Panc1 (cell line): ENCODE measurements at regions not wholly inside any gene's neighbourhood (a gene's known extent, or its start where the extent isn't known, plus 50 kb on each side); places are given as distances from the start of the nearest gene placed in this dataset.

Experiments used
- ATAC-seq: fragments of 200-7000 bp; cut with Tn5 transposase; 2 replicates; pipeline ENCODE4 v1.9.1; 2020; ENCODE audit warnings: mild to moderate bottlenecking, moderate library complexity
- BruUV-seq: library from RNA; stranded (reverse); fragments of 400-500 nt; replicated peaks from 2 replicates; lab custom pipeline; 2021; lab: Mats Ljungman, UMichigan
- CTCF ChIA-PET: fragments of 300-600 bp; sonication (Branson Sonifier 250); formaldehyde crosslinking; loops from one replicate; lab custom pipeline; 2022; ENCODE audit warnings: antibody characterized with exemption; lab: Charles Lee
- POLR2A ChIA-PET: fragments of 300-600 bp; sonication (Branson Sonifier 250); formaldehyde crosslinking; loops from one replicate; lab custom pipeline; 2022; ENCODE audit warnings: antibody characterized with exemption; lab: Charles Lee
- DNase-seq: peaks from one replicate; pipeline ENCODE4 v3.0.0-alpha.2; 2010; ENCODE audit warnings: low read depth, low spot score
- H3K27ac ChIP-seq: 2 replicates; pipeline ENCODE4 v1.5.1; 2011; ENCODE audit warnings: mild to moderate bottlenecking, low read length, inconsistent platforms
- H3K27me3 ChIP-seq: fragments of 200-500 bp; sonication (Bioruptor generic); 2 replicates; pipeline ENCODE4 v1.6.0; 2014; ENCODE audit warnings: low read length, inconsistent platforms; ENCODE audit not compliant: control insufficient read depth, insufficient read depth
- H3K36me3 ChIP-seq: fragments of 200-500 bp; sonication (Bioruptor generic); 2 replicates; pipeline ENCODE4 v1.5.1; 2014; ENCODE audit warnings: inconsistent platforms, mild to moderate bottlenecking, low read length, moderate library complexity; ENCODE audit not compliant: control insufficient read depth, insufficient read depth
- H3K4me1 ChIP-seq: 2 replicates; pipeline ENCODE4 v1.5.1; 2011; ENCODE audit warnings: inconsistent platforms, mild to moderate bottlenecking, low read length, moderate library complexity; ENCODE audit not compliant: control insufficient read depth, insufficient read depth
- H3K4me3 ChIP-seq, 2 experiments: 2 replicates each; pipeline ENCODE4 v1.5.1; 2011 to 2012; ENCODE audit warnings: low read depth in 2 of 2, low read length in 2 of 2, mild to moderate bottlenecking in 2 of 2, inconsistent platforms in 1 of 2, moderate library complexity in 1 of 2
- H3K9me3 ChIP-seq: fragments of 200-500 bp; sonication (Bioruptor generic); 2 replicates; pipeline ENCODE4 v1.5.1; 2014; ENCODE audit warnings: low read depth, mild to moderate bottlenecking, inconsistent platforms, low read length, moderate library complexity; ENCODE audit not compliant: control insufficient read depth, insufficient read depth
- POLR2AphosphoS5 ChIP-seq: IDR thresholded peaks from 2 replicates; pipeline ENCODE4 v1.6.1; 2012; ENCODE audit warnings: mild to moderate bottlenecking, low read depth, low read length, moderate library complexity
- SIN3A ChIP-seq: IDR thresholded peaks from 2 replicates; pipeline ENCODE4 v1.6.1; 2012; ENCODE audit warnings: low read depth, mild to moderate bottlenecking, low read length, moderate library complexity, borderline replicate concordance; ENCODE audit not compliant: insufficient read depth
- TCF7L2 ChIP-seq: IDR thresholded peaks from 2 replicates; pipeline ENCODE4 v1.6.1; 2011; ENCODE audit warnings: mild to moderate bottlenecking, low read depth, low read length, inconsistent platforms
- in situ Hi-C: cut with HindIII; loops from 2 replicates; pipeline ENCODE4 v1.10.0; 2016; ENCODE audit warnings: low sequenced_read_pairs, low pct_unique_long_range_greater_than_20kb
- intact Hi-C: fragments of 100-400 bp; cut with micrococcal nuclease; formaldehyde crosslinking; loops from one replicate; pipeline ENCODE4 v1.10.0; 2022; ENCODE audit not compliant: unreplicated experiment
- TF ChIP-seq, protein P1 (sequence below), 2 experiments: IDR thresholded peaks; 2 replicates each; pipeline ENCODE4 v1.6.1; 2011 to 2012; ENCODE audit warnings: low read depth in 2 of 2, control low read depth in 1 of 2, low read length in 1 of 2, mild to moderate bottlenecking in 1 of 2, moderate library complexity in 1 of 2; ENCODE audit not compliant: insufficient read depth in 1 of 2
- TF ChIP-seq, protein P2 (sequence below): fragments of 450-650 bp; IDR thresholded peaks from 2 replicates; pipeline ENCODE4 v1.5.1; 2017; ENCODE audit warnings: mild to moderate bottlenecking

DNA sequence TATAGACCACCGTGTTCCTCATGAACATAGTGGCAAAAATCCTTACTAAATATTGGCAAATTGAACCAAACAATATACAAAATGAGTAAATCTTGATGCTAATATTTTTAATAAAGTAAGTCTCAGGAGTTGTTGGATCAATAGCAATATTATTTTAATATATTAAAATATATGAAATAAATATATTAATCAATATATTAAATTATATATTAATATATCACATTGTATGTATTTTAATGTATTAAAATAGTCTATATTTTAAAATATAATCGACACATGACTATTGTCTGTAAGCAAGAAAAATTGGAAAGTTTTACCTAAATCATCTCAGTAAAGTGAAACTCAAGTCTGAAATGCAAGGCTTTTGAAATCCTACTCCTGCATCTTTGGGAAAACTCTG is 78.9 kb upstream of the GJB6 start:
- POLR2A ChIA-PET: no interaction called here
- BruUV-seq: no TSS peak
- DNase-seq (no peak), ATAC-seq (no peak)
- H3K4me1 ChIP-seq: no peaks in the 10 kb centered on the region
- H3K27me3 ChIP-seq: no peaks in the 10 kb centered on the region
- no peaks in the 10 kb centered on the region for H3K36me3 ChIP-seq
- H3K4me3 ChIP-seq: no peak overlapping the region
- intact Hi-C loops: no loop called here
- in situ Hi-C loops: no loop called here
- no peak overlapping the region for H3K27ac ChIP-seq
- CTCF ChIA-PET: no interaction called here
- no peaks in the 10 kb centered on the region; the same call in 1 of the 2 replicates for H3K9me3 ChIP-seq
- TF ChIP-seq SIN3A: no peak
- TF ChIP-seq, protein P1, sequence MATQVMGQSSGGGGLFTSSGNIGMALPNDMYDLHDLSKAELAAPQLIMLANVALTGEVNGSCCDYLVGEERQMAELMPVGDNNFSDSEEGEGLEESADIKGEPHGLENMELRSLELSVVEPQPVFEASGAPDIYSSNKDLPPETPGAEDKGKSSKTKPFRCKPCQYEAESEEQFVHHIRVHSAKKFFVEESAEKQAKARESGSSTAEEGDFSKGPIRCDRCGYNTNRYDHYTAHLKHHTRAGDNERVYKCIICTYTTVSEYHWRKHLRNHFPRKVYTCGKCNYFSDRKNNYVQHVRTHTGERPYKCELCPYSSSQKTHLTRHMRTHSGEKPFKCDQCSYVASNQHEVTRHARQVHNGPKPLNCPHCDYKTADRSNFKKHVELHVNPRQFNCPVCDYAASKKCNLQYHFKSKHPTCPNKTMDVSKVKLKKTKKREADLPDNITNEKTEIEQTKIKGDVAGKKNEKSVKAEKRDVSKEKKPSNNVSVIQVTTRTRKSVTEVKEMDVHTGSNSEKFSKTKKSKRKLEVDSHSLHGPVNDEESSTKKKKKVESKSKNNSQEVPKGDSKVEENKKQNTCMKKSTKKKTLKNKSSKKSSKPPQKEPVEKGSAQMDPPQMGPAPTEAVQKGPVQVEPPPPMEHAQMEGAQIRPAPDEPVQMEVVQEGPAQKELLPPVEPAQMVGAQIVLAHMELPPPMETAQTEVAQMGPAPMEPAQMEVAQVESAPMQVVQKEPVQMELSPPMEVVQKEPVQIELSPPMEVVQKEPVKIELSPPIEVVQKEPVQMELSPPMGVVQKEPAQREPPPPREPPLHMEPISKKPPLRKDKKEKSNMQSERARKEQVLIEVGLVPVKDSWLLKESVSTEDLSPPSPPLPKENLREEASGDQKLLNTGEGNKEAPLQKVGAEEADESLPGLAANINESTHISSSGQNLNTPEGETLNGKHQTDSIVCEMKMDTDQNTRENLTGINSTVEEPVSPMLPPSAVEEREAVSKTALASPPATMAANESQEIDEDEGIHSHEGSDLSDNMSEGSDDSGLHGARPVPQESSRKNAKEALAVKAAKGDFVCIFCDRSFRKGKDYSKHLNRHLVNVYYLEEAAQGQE (IDR thresholded peaks at IDR 0.05; ENCODE audit: insufficient read depth in 1 of 2, low read depth in 2 of 2, low read length in 1 of 2): no peak
- no peak for TF ChIP-seq POLR2AphosphoS5

DNA sequence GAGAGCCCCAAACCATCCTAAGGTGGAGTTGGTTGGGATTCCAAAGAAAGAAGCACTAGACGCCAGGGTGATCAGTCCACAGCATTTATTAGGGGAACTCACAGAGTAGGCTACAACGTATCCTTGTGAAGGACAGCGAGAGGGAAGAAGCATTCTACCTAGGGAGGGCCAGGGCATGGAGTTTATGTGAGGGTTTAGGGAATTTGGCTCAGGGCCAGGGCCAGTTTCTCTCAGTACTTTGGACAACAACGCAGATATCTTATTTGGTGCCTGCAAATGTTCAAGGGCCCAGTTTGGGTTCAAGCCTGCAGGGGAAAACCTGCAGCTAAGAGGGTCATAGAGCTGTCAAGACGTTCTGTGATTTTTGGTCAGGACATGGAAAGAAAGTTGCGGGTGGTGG is 73.9 kb upstream of the GJB6 start:
- DNase-seq (no peak), ATAC-seq (no peak)
- in situ Hi-C loops (no loop called here), intact Hi-C loops (no loop called here)
- H3K27me3 ChIP-seq: no peaks in the 10 kb centered on the region
- ChIA-PET CTCF (no interaction called here), POLR2A (no interaction called here)
- H3K4me1 ChIP-seq: no peaks in the 10 kb centered on the region
- no peak overlapping the region for H3K4me3 ChIP-seq
- no peaks in the 10 kb centered on the region for H3K36me3 ChIP-seq
- no peak for TF ChIP-seq POLR2AphosphoS5
- TF ChIP-seq SIN3A: no peak
- TF ChIP-seq, protein P1 (IDR thresholded peaks at IDR 0.05; ENCODE audit: insufficient read depth in 1 of 2, low read depth in 2 of 2, low read length in 1 of 2): no peak
- TF ChIP-seq, protein P2, sequence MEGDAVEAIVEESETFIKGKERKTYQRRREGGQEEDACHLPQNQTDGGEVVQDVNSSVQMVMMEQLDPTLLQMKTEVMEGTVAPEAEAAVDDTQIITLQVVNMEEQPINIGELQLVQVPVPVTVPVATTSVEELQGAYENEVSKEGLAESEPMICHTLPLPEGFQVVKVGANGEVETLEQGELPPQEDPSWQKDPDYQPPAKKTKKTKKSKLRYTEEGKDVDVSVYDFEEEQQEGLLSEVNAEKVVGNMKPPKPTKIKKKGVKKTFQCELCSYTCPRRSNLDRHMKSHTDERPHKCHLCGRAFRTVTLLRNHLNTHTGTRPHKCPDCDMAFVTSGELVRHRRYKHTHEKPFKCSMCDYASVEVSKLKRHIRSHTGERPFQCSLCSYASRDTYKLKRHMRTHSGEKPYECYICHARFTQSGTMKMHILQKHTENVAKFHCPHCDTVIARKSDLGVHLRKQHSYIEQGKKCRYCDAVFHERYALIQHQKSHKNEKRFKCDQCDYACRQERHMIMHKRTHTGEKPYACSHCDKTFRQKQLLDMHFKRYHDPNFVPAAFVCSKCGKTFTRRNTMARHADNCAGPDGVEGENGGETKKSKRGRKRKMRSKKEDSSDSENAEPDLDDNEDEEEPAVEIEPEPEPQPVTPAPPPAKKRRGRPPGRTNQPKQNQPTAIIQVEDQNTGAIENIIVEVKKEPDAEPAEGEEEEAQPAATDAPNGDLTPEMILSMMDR: no peak
- TF ChIP-seq TCF7L2: no peak
- BruUV-seq: no TSS peak
- no peak overlapping the region for H3K27ac ChIP-seq
- no peaks in the 10 kb centered on the region; the same call in 1 of the 2 replicates for H3K9me3 ChIP-seq
